Neural cell (in vitro differentiated cells): ENCODE measurements at regions not wholly inside any gene's neighbourhood (a gene's known extent, or its start where the extent isn't known, plus 50 kb on each side); places are given as distances from the start of the nearest gene placed in this dataset.

ENCODE experiments used
- EP300 ChIP-seq: fragments of 450-650 bp; conservative IDR thresholded peaks from 2 replicates; pipeline ENCODE4 v1.6.1; 2014; ENCODE audit warnings: antibody characterized with exemption, mild to moderate bottlenecking, moderate library complexity; ENCODE audit not compliant: poor library complexity, severe bottlenecking
- EZH2 ChIP-seq: fragments of 200-600, 300-800 bp; shearing (Covaris generic), sonication (generic); IDR thresholded peaks from 2 replicates; pipeline ENCODE4 v1.6.1; 2014; ENCODE audit warnings: antibody characterized with exemption, low read length, borderline replicate concordance, mild to moderate bottlenecking; ENCODE audit not compliant: insufficient read depth, poor library complexity, severe bottlenecking
- MXI1 ChIP-seq: fragments of 450-650 bp; conservative IDR thresholded peaks from 2 replicates; pipeline ENCODE4 v1.6.1; 2014; ENCODE audit warnings: antibody characterized with exemption, mild to moderate bottlenecking; ENCODE audit not compliant: poor library complexity, severe bottlenecking
- POLR2AphosphoS5 ChIP-seq: IDR thresholded peaks from 2 replicates; pipeline ENCODE4 v1.6.1; 2012
- RAD21 ChIP-seq: fragments of 450-650 bp; conservative IDR thresholded peaks from 2 replicates; pipeline ENCODE4 v1.6.1; 2014; ENCODE audit warnings: antibody characterized with exemption, mild to moderate bottlenecking, moderate library complexity
- SMC3 ChIP-seq: fragments of 450-650 bp; conservative IDR thresholded peaks from 2 replicates; pipeline ENCODE4 v1.6.1; 2014; ENCODE audit warnings: antibody characterized with exemption, mild to moderate bottlenecking, moderate library complexity; ENCODE audit not compliant: poor library complexity
- TAF1 ChIP-seq: IDR thresholded peaks from 2 replicates; pipeline ENCODE4 v1.6.1; 2012; ENCODE audit warnings: low read depth
- TF ChIP-seq, protein P1 (sequence below): fragments of 450-650 bp; IDR thresholded peaks from 2 replicates; pipeline ENCODE4 v1.5.1; 2014; ENCODE audit warnings: antibody characterized with exemption, mild to moderate bottlenecking, moderate library complexity; ENCODE audit not compliant: poor library complexity, severe bottlenecking
- TF ChIP-seq, protein P2 (sequence below): IDR thresholded peaks from 2 replicates; pipeline ENCODE4 v1.6.1; 2012; ENCODE audit warnings: borderline replicate concordance

DNA sequence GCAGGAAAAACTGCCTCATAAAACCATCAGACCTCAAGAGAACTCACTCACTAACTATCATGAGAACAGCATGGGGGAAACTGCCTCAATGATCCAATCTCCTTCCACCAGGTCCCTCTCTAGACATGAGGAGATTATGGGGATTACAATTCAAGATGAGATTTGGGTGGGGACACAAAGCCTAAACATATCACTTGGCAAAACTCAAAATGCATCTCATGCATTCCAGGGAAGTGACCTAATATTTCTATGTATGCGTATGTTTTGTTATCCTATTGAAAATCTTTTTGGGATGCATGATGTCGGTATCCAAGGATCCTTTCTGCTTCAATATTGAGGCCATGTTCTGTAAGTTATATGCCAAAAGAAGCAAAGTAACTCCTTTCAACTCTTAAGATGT, 174.0 kb downstream of the PLK2 start:
- no peak for TF ChIP-seq EZH2
- TF ChIP-seq TAF1 = no peak
- TF ChIP-seq, protein P1, sequence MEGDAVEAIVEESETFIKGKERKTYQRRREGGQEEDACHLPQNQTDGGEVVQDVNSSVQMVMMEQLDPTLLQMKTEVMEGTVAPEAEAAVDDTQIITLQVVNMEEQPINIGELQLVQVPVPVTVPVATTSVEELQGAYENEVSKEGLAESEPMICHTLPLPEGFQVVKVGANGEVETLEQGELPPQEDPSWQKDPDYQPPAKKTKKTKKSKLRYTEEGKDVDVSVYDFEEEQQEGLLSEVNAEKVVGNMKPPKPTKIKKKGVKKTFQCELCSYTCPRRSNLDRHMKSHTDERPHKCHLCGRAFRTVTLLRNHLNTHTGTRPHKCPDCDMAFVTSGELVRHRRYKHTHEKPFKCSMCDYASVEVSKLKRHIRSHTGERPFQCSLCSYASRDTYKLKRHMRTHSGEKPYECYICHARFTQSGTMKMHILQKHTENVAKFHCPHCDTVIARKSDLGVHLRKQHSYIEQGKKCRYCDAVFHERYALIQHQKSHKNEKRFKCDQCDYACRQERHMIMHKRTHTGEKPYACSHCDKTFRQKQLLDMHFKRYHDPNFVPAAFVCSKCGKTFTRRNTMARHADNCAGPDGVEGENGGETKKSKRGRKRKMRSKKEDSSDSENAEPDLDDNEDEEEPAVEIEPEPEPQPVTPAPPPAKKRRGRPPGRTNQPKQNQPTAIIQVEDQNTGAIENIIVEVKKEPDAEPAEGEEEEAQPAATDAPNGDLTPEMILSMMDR = no peak
- TF ChIP-seq, protein P2, sequence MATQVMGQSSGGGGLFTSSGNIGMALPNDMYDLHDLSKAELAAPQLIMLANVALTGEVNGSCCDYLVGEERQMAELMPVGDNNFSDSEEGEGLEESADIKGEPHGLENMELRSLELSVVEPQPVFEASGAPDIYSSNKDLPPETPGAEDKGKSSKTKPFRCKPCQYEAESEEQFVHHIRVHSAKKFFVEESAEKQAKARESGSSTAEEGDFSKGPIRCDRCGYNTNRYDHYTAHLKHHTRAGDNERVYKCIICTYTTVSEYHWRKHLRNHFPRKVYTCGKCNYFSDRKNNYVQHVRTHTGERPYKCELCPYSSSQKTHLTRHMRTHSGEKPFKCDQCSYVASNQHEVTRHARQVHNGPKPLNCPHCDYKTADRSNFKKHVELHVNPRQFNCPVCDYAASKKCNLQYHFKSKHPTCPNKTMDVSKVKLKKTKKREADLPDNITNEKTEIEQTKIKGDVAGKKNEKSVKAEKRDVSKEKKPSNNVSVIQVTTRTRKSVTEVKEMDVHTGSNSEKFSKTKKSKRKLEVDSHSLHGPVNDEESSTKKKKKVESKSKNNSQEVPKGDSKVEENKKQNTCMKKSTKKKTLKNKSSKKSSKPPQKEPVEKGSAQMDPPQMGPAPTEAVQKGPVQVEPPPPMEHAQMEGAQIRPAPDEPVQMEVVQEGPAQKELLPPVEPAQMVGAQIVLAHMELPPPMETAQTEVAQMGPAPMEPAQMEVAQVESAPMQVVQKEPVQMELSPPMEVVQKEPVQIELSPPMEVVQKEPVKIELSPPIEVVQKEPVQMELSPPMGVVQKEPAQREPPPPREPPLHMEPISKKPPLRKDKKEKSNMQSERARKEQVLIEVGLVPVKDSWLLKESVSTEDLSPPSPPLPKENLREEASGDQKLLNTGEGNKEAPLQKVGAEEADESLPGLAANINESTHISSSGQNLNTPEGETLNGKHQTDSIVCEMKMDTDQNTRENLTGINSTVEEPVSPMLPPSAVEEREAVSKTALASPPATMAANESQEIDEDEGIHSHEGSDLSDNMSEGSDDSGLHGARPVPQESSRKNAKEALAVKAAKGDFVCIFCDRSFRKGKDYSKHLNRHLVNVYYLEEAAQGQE = no peak
- no peak for TF ChIP-seq EP300
- TF ChIP-seq POLR2AphosphoS5 = no peak
- no peak for TF ChIP-seq RAD21
- TF ChIP-seq SMC3 = no peak
- TF ChIP-seq MXI1 = no peak
